ENCODE measurements at regions not wholly inside any gene's neighbourhood (a gene's known extent, or its start where the extent isn't known, plus 50 kb on each side); places are given as distances from the start of the nearest gene placed in this dataset.

GRCh38 chr2:129302561-129303183, 676.8 kb upstream of the RAB6C start:
- DNase-seq, result no peak

GRCh38 chr2:129314120-129314519, 665.3 kb upstream of the RAB6C start:
- DNase-seq, result no peak

DNA sequence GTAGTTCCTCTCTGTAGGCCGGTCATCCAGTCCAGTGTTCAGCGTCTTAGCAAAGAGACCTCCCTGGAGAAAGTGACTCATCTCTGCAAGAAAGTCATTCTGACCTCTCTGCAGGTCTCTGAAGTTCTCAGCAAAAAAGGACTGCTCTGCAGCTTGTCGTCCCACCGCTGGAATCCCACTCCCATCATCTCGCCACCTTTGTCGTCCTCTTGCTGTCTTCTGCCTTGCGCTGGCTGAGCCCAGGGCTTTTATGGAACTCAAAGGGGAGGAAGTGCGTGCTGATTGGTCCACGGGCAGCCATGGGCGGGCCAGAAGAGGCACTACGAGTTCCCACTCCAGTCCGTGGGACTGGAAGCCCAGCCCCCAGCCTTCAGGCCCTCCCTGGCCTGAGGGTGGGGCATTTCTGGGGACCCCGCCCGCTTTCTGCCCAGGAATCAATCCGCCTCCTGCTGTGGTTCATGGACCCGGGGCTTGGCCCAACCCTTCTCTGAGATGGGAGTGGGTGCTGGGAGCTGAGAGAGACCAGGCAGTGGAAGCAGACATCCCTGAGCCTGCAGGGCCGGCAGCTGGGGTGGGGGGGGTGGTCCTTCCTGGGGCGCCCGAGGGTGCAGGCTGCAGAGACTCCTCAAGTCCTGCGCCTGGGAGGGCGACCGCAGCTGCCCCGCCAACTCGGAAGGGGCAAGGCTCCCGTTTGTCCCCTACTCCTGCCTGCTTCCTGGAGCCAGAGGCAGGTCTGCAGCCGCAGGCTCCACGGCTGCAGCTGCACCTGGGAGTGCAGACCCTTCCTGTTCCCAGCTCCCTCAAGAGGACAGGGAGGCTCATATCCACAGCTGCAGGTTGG, 660.7 kb upstream of the RAB6C start:
- no peak for DNase-seq

- DNase-seq, result no peak
Observed at GRCh38 chr2:129319422-129319717, 660.1 kb upstream of the RAB6C start.

DNA sequence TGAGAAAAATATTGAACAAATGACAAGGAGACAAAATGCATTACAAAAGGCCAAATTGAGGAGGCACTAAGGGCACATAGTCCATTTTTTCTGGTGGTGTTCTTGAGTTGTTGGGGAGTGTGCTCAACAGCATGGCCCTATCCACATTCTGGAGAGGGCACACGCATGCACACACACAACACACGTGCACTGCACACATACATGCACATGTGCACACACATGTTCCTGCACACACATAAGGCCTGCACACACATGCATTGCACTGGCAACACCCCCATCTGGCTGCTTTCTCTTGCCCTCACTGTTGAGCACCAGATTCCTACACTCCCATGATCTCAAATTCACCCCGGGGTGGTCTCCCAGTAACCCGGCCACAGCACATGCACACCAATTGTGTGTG, 659.2 kb upstream of the RAB6C start:
- DNase-seq, result no peak

DNA sequence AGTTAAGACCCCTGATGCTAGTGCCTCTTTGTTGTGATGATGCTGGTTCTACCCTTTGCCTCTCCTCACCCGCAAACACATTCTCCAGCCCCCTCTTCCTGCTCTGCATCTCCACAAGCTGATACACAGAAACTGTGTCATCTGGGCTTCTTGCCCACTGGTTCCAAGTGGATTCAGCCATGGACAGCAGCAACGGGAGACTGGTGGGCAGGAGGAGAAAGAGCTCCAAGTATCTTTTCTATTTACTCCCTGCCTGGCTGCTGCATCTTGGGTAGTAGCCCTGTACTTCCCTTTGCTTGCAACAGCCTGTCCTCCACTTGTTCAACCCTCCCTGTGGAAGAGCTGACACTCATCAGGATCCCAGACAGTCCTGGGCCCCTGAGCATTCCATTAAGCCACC, 655.1 kb upstream of the RAB6C start:
- DNase-seq, result no peak

DNA sequence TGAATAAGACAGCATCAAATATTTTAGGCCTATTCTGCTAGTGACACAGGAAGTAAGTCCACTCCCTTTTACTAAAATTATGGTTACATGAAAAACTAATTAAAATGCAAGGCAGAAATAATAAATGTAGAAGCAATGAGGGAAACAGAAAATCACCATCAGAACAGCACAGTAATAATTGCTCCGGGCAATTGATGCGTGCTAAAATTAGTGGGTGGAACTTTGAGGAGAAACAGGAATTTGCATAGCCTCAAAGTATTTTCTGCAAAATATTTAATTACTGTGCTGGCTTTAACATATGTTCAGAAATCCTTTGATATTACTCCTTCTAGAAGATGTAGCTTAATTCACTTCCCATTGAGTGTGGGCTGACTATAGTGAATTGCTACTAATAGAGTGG, 654.3 kb upstream of the RAB6C start:
- no peak for DNase-seq

DNA sequence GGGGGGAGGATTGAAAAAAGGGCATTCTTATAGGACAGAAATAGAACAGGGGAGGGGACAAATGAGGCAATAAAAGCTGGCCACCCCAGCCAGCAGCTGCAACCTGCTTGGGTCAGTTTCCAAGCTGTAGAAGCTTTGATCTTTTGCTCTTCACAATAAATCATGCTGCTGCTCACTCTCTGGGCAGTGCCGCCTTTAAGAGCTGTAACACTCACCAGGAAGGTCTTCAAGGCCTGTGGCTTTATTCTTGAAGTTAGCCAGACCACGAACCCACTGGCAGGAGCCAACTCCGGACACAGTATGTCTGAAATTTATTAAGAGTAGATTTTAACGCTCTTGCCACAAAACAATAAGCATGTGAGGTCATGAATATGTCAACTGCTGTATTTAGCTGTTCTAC, 649.9 kb upstream of the RAB6C start:
- no peak for DNase-seq

GRCh38 chr2:129330504-129330903, 649.0 kb upstream of the RAB6C start:
- DNase-seq, result no peak

DNA sequence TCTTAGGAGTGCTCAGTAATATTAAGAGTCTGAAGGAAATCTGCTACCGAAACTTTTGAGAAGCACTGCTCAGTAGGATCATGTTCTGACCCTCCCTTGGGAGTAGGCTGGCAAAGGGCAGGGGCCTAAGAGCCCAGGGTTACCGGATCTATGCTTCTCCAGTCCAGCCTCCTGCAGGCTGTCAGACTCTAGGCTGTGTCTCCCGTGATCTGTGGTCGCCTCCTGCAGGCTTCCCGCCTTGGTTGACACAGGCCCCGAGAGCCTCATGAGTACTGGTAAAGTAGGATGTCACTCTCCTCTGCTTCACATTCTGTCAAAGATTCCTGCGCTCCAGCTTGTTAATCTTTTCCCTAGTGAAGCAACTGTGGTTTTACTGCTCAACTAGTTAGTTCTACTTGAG, 647.8 kb upstream of the RAB6C start:
- DNase-seq, result no peak

GRCh38 chr2:129334128-129334527, 645.3 kb upstream of the RAB6C start:
- DNase-seq, result no peak

- no peak for DNase-seq
Observed at GRCh38 chr2:129334696-129335410, 644.6 kb upstream of the RAB6C start.

GRCh38 chr2:129336276-129336675, 643.2 kb upstream of the RAB6C start:
- no peak for DNase-seq

GRCh38 chr2:129337076-129337475, 642.4 kb upstream of the RAB6C start:
- no peak for DNase-seq

GRCh38 chr2:129345540-129345939, 633.9 kb upstream of the RAB6C start:
- no peak for DNase-seq

GRCh38 chr2:129347486-129348217, 631.8 kb upstream of the RAB6C start:
- DNase-seq, result no peak

- DNase-seq, result no peak
Observed at GRCh38 chr2:129354631-129355030, 624.8 kb upstream of the RAB6C start.

DNA sequence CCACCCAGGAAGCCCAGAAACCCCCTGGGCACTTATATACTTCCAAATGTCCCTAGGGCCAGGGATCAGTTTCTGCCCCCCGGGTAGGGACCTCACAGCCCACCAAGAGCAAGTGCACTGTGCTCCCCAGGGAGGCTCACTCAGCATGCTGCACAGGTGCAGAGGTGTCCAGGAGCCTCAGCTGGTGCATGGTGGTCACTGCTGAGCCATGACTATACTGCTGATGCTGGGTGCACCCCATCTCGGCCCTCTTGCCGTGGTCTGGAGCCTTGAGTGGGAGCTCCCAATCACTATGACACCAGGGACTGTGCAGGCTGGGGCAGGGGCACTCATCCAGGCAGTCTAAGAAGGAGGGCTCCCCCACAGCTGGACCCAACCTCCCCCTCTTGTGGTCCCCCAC, 617.8 kb upstream of the RAB6C start:
- DNase-seq, result no peak

GRCh38 chr2:129366263-129366662, 613.2 kb upstream of the RAB6C start:
- DNase-seq, result no peak

DNA sequence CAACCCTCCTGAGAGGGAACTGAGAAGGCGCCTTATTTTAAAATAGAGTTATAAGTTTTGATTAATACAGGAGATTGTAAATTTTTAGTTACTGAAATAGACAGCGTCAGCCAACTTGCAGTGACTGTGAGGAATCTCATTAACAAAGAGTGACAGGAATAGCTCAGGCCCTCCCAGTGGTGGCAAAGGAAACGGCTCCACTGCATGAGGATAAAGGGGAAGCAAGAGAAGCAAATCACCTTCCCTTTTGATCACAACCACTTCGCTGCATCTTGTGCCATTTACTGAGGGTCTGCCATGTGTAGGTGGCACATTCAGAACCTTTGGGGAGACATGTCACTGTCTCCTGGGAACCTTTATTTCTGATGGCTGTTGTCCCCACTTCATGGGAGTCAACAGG, 612.4 kb upstream of the RAB6C start:
- DNase-seq, result no peak

GRCh38 chr2:129369437-129369836, 610.0 kb upstream of the RAB6C start:
- DNase-seq, result no peak

DNA sequence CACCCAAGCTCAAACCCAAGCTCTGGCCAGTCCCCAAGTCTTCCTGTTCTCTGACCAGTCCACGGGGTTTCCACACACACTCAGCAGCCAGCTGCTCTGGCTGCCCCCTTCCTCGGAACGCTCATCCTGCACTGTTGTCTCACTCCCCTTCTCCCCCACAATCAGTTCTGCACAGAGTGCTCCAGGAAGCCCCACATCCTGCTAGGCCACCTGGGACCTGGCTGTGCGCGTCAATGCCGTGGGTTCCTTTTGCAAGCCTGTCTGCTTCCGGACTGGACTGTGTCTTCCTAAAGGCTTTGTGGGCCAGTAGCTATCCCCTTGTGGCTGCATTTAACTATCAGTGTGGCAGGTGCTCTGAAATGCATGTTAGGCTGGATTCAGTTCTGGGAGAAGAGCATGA, 605.0 kb upstream of the RAB6C start:
- no peak for DNase-seq

DNA sequence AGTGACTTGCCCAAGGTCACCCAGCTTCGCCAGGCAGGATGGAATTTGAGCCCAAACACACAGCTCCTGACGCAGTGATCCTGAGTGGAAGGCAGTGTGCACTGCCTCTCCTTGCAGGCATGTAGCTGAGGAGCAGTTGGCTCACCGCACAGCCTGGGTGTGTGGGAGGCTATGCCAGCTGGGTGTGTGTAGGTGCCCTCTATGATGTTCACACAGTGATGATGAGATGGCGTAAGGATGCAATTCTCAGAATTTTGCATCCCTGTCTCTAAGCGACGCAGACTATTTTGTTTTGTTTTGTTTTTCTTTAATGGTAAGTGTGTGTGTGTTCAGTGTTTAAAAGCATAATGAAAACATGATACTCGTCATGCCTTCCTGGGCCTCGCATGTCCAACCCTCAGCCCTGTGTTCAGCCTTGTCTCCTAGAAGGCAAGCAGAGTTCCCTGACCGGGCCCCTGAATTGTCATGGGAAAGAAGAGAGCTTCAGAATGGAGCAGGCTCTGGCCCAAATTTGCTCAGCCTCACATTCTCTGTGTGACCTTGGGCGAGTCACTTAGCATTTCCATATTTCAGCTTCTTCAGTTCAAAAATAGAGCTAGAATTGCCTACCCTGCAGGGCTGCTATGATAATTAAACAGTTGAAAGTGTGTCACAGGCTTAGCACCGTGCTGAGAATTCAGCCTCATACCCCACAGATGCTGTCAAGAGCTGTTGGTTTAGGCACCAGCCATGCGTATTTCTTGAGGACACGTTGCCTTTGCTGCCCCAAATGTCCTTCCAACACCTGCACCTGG, 603.6 kb upstream of the RAB6C start:
- DNase-seq, result no peak

Data from bone marrow (tissue), 2 donors.